NCI-H524 treated with DMSO at 0.1 percent for 48 hours (cell line): ENCODE measurements at regions not wholly inside any gene's neighbourhood (a gene's known extent, or its start where the extent isn't known, plus 50 kb on each side); places are given as distances from the start of the nearest gene placed in this dataset.

Experiments used
- DNase-seq: peaks from one replicate; lab custom pipeline; 2025; lab: John Stamatoyannopoulos, UW

- DNase-seq, result no peak
Measured at GRCh38 chr20:4556781-4557180, 129.5 kb upstream of the PRNP start.

DNA sequence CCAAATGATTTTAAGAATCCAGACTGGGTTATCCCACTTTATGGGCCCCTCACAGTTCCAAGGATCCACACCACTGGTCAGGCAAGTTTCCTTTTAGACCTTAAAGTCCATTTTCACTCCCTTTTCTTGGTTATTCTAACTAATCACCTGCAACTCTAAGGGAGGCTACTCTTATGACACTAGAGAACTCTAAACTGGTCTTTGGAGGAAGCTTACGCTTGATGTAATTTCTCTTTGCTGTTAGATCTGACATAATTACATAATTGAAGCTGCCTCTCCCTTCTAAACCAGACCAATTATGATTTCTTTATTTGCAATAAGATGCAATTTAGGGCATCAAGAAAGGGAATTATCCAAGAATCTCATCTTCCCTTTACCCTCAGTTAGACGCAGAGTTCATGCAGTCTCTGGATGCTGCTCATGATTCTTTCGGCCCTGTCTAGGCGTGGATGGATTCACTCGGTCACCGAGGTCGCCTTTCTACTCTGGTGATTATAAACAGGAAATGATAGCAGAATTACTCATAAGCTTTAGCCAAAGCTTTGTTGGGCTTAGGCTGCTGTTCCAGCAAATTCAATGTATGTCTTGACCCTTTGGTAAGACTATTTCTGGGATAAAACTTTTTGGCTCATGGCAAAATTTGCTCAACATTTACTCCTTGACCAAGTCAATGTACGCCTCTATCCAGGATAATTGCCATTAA is 130.9 kb upstream of the PRNP start:
- no peak for DNase-seq

GRCh38 chr20:4554346-4554745 is 131.9 kb upstream of the PRNP start:
- DNase-seq, result no peak

- no peak for DNase-seq
Measured at GRCh38 chr20:4552075-4552640, 134.1 kb upstream of the PRNP start.

DNA sequence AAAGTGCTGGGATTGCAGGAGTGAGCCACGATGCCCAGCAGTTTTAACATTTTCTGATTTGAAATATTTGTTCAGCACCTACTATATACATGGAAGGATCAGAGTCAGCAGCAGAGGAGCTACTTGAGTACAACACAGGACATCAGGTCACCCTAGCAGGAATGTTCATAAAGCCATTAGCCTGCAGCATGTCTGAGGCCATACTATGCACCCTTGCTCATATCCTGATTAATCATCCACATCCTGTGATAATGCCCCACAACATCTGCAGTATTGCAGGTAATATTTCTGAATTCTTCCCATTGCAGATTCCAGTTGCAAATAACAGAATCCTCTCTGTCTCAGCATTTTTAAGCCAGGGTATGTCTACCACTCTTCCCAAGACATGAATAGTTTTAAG is 135.5 kb upstream of the PRNP start:
- DNase-seq, result no peak

DNA sequence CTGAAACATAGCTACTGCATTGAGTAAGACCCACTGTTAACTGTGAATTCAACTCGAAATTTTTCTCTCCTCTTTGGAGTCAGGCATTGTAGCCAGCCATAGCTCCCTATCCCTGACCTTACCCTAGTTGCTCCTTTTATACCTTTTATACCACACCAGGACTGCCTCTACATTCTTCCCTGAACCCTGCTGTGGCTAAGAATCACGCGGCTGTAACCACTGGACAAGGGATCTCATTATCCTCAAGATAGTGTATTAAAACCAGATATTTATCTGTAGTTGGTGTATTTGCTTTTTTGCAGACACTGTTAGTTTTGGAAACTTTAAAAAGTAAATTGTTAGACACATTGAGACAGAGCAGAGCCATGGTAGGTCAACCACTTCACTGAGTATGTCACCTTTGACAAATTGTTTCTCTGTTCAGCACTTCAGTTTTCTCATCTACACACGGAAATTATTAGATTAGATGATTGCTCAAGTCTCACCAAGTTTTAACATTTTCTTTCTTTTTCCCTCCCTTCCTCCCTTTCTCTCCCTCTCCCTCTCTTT is 136.5 kb upstream of the PRNP start:
- DNase-seq, result no peak

DNA sequence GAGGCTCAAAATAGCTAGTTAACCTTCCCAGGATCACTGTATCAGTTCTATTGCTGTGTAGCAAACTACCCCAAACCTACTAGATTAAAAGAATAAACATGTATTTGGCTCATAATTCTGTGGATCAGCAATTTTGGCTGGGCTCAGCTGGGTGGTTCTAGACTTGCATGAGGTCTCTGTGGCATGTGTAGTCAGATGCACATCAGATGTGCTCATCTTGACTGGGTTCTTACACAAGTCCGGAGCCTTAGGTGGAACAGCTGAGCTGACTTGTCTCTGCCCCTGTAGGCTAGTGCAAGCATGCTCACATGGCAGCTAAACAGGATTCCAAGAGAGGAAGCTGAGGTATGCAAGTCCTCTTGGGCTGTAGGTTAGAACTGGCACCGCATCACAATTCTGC is 137.7 kb upstream of the PRNP start:
- DNase-seq, result no peak

- DNase-seq, result no peak
Measured at GRCh38 chr20:4546786-4547185, 139.5 kb upstream of the PRNP start.

DNA sequence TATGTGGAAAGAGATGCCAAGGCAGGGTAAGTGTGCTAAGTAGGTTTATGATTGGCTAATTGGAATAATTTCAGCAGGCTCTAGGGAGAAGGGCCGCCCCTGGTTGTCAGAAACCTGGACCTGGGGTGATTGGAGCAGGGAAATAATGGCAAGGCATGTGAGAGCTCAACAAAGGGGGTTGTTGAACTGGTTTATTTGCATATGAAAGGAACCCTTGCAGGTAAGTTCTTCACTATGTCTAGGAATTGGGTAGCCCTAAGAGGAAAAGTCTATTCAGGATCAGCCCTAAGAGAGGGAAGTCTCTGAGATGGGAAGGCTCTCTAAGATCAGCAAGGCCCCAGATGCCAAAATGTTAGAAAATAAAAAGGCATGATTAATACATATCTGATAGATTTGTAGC is 139.9 kb upstream of the PRNP start:
- no peak for DNase-seq

DNA sequence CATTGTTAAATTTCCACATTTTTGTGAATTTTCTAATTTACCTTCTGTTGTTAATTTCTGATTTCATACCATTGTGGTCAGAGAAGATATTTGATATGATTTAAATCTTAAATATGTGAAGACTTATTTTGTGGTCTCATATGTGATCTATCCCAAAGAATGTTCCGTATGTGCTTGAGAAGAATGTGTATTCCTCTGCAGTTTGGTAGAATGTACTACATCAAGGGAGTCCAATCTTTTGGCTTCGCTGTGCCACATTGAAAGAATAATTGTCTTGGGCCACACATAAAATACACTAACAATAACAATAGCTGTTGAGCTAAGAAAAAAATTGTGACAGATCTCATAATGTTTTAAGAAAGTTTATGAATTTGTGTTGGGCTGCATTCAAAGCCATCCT is 140.7 kb upstream of the PRNP start:
- DNase-seq, result no peak

DNA sequence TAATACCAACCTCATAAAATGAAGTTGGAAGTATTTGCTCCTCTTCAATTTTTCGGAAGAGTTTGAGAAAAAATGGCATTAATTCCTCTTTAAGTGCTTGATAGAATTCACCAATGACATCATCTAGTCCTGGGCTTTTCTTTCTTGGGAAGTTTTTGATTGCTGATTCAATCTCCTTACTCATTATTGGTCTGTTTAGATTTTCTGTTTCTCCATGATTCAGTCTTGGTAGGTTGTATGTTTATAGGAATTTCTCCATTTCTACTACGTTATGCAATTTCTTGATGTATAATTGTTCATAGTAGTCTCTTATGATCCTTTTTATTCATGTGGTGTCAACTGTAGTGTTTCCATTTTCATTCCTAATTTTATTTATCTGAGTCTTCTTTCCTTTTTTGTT is 141.5 kb upstream of the PRNP start:
- no peak for DNase-seq

DNA sequence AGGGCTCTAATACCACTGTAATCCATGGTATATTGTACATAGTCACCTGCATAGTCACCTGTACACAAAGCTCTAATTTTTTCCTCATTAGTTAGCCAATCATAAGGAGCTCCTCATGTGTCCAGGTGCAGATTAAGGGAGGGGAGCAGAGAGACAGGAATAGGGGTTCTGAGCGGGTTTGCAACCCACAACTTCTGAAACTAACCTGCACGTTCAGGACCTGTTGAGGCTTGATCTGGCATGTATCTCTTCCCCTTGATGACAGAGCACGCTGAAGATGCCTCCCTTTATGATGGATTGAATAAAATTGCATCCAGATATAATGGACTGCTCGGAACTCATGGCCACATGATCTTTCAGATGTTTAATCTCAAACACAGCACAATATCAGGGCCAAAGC is 144.0 kb upstream of the PRNP start:
- DNase-seq, result no peak

DNA sequence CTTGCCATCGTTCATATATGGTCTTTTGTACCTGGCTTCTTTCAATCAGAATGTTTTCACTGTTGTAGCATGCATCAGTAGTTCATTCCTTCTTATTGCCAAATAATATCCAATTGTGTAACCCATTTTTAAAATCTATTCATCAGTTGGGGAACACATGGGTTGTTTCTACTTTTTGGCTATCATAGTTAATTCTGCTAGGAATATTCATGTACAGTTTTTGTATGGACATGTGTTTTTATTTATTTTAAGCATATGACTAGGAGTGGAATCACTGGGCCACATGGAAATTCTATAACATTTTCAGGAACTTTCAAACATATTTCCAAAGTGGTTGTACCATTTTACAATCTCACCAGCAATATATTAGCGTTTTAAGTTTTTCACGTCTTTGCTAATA is 151.9 kb upstream of the PRNP start:
- no peak for DNase-seq

- no peak for DNase-seq
Measured at GRCh38 chr20:4533368-4534133, 152.7 kb upstream of the PRNP start.

GRCh38 chr20:4532772-4533171 is 153.5 kb upstream of the PRNP start:
- DNase-seq, result no peak

DNA sequence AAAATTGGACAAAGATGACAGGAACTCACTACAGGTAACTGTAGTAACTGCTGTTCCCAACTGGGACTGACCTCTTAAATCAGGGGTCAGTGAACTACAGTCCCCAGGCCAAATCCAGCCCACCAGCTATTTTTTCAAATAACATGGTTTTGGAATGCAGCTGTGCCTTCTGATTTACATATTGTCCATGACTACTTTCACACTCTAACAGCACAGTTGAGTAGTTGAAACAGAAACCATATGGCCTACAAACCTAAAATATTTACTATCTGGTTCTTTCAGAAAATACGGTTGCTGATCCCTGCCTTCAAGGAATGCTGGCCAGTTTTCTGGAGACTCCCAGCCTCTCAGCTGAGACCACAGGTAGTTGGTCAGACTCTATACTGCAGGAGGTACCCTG is 161.5 kb upstream of the PRNP start:
- no peak for DNase-seq

- no peak for DNase-seq
Measured at GRCh38 chr20:4524307-4524706, 161.9 kb upstream of the PRNP start.

GRCh38 chr20:4522310-4522709 is 163.9 kb upstream of the PRNP start:
- no peak for DNase-seq

DNA sequence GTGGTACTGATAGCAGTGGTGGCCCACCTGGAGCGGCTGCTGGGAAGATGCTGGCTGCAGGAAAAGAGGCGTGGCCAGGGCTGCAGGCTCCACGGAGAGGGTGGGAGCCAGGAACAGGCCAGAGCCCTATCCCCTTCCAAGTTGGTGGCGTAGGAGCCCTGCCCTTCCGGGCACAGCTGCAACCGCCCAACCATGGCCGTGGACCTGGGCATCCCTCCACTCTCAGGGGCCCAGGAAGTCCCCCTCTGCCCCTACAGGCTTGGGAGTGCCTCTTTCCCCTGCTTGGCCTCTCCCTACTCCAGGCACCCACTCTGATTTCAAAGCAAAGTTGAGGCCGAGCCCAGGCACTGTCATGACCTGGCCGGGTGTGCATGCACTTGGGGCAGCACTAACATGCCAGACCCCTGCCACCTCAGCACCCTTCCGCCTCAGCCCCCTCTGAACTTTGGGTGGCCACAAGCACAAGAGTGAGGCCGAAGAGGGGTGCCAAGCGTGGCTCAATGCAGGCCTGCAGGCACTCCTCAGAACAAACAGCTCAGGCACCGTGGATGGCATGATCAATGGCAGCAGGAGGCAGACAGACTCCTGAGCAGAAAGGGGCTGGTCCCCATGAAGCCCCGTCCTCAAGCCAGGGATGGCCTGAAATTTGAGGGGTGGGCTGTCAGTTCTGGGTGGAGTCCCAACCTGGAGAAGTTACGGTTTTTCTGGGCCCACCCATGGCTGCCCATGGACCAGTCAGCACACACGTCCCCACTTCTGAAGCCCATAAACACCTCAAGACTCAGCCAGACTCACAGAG is 164.9 kb upstream of the PRNP start:
- no peak for DNase-seq

GRCh38 chr20:4519534-4519933 is 166.7 kb upstream of the PRNP start:
- no peak for DNase-seq

DNA sequence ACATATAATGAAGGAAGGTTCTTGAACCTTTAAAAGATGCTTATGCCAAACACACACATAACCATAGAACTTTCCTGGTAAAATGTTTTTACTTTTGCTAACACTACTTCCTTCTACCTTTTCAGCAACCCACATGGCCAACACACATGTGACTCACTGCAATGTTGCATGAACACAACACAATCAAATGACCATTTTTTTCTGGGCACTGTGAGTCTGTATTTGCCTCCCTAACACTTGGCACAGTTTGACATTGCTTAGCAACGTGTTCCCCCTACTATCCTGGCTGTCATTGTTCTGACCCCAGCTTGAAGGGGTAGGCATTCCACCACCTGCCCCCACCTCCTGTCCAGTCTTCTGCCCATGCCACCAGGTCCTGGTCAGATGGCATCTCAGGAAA is 169.4 kb upstream of the PRNP start:
- DNase-seq, result no peak

DNA sequence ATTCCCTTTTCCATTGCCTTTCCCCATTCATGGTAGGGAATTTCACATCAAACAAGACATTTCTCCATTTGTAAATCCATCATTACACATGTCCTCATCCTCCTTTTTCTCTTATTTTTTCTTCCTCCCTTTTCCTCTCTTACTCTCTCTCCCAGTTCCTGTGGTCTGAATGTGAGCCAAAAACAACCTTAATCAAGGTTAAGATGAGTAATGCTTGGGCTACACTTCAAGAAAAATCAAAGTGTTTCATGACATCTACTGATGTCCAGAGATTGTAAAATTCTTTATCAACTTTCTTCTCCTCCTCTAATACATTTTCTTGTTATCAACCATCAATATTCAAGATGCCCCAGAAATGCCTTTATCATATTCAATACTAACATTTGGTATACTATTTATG is 172.5 kb upstream of the PRNP start:
- no peak for DNase-seq
